Breast epithelium (tissue), 4 donors: ENCODE measurements at regions not wholly inside any gene's neighbourhood (a gene's known extent, or its start where the extent isn't known, plus 50 kb on each side); places are given as distances from the start of the nearest gene placed in this dataset.

ENCODE experiments used
- DNase-seq, 2 donors: peaks; one replicate each; pipeline ENCODE4 v3.0.0-alpha.2; 2019; ENCODE audit warnings: low spot score in 2 of 2
- H3K27ac ChIP-seq, 2 donors: fragments of 200-600 bp; sonication (generic) in 1 of 2; one replicate each; pipeline ENCODE4 v1.5.1; 2016 to 2019; ENCODE audit warnings: mild to moderate bottlenecking in 1 of 2
- H3K27me3 ChIP-seq, 2 donors: fragments of 200-600 bp; sonication (generic) in 1 of 2; one replicate each; pipeline versions ENCODE4 v1.5.1 to v1.6.0; 2017 to 2019; ENCODE audit warnings: control low read depth in 1 of 2, mild to moderate bottlenecking in 1 of 2
- H3K36me3 ChIP-seq: fragments of 200-600 bp; one replicate; pipeline ENCODE4 v1.5.1; 2019
- H3K4me1 ChIP-seq, 2 donors: fragments of 200-600 bp; sonication (generic); one replicate each; pipeline ENCODE4 v1.5.1; 2016 to 2019; ENCODE audit warnings: control low read depth in 1 of 2
- H3K4me3 ChIP-seq, 3 donors: fragments of 200-600 bp; sonication (generic); 1 replicate in 2 of 3; 2 replicates in 1 of 3; pipeline ENCODE4 v1.5.1; 2016 to 2019; ENCODE audit warnings: mild to moderate bottlenecking in 3 of 3, moderate library complexity in 2 of 3
- H3K9me3 ChIP-seq, 2 donors: fragments of 200-600 bp; sonication (generic) in 1 of 2; one replicate each; pipeline ENCODE4 v1.5.1; 2016 to 2019; ENCODE audit warnings: control low read depth in 1 of 2
- POLR2A ChIP-seq: fragments of 450-650 bp; IDR thresholded peaks from one replicate; pipeline ENCODE4 v1.6.1; 2016; ENCODE audit warnings: antibody characterized with exemption, mild to moderate bottlenecking, moderate library complexity
- POLR2AphosphoS5 ChIP-seq, 3 donors: sonication (generic); formaldehyde crosslinking; IDR thresholded peaks; one replicate each; pipeline ENCODE4 v1.6.1; 2017; ENCODE audit warnings: antibody characterized with exemption in 3 of 3
- intact Hi-C: fragments of 100-400 bp; cut with DNase I; formaldehyde crosslinking; loops from one replicate; pipeline ENCODE4 v1.15.1; 2023; ENCODE audit warnings: low total_unique reads
- TF ChIP-seq, protein P1 (sequence below), 3 donors: fragments of 450-650 bp; IDR thresholded peaks; one replicate each; pipeline ENCODE4 v1.5.1; 2016 to 2017; ENCODE audit warnings: antibody characterized with exemption in 3 of 3, mild to moderate bottlenecking in 3 of 3, moderate library complexity in 3 of 3

DNA sequence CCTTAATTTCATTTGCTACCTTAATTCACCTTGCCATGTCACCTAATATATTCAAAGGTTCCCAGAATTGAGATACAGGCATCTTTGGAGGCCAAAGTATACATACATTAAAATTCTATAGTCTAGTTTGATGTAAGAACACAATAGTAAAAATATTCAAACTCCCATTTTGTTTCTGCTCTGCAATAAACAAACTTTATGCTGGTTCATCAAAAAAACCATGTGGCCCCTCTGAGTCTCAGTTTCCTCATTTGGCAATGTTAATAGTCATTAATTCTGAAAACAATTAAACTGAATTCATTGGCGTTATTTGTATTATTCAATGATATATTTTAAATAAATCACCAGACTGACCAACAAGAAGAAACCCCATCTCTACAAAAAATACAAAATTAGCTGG, 639.4 kb upstream of the INTU start:
- intact Hi-C loops, result no loop called here
- Histone ChIP-seq H3K27ac (no peak overlapping the region), H3K27me3 (no peaks in the 10 kb centered on the region), H3K4me1 (no peaks in the 10 kb centered on the region), H3K36me3 (no peaks in the 10 kb centered on the region), H3K4me3 (no peak overlapping the region), H3K9me3 (no peaks in the 10 kb centered on the region)
- TF ChIP-seq, protein P1, sequence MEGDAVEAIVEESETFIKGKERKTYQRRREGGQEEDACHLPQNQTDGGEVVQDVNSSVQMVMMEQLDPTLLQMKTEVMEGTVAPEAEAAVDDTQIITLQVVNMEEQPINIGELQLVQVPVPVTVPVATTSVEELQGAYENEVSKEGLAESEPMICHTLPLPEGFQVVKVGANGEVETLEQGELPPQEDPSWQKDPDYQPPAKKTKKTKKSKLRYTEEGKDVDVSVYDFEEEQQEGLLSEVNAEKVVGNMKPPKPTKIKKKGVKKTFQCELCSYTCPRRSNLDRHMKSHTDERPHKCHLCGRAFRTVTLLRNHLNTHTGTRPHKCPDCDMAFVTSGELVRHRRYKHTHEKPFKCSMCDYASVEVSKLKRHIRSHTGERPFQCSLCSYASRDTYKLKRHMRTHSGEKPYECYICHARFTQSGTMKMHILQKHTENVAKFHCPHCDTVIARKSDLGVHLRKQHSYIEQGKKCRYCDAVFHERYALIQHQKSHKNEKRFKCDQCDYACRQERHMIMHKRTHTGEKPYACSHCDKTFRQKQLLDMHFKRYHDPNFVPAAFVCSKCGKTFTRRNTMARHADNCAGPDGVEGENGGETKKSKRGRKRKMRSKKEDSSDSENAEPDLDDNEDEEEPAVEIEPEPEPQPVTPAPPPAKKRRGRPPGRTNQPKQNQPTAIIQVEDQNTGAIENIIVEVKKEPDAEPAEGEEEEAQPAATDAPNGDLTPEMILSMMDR (IDR thresholded peaks at IDR 0.05), result no peak
- TF ChIP-seq POLR2AphosphoS5 (IDR thresholded peaks at IDR 0.05) (no peak), POLR2A (no peak)
- no peak for DNase-seq

DNA sequence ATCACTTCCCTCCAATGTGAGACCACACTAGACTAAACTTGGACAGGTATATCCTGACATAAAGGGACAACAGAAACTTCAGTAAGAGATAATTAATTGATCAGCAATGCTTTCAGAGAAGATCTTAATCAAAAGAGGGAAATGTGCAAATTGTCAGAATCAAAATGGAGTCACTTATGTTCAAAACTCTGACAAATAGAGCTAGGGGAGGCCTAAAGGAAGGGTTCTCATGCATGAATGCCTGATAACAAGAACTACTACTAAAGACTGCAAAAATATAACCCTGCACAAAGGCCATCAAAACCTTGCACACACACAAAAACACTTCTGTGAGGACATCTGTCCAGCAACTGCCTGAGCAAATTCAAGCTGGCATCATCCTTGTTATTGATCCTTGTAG, 637.5 kb upstream of the INTU start:
- no peak for DNase-seq
- no peaks in the 10 kb centered on the region for H3K27me3 ChIP-seq
- H3K36me3 ChIP-seq, result no peaks in the 10 kb centered on the region
- no peaks in the 10 kb centered on the region for H3K9me3 ChIP-seq
- intact Hi-C loops, result no loop called here
- H3K27ac ChIP-seq, result no peak overlapping the region
- TF ChIP-seq POLR2A, result no peak
- no peak for TF ChIP-seq POLR2AphosphoS5 (IDR thresholded peaks at IDR 0.05)
- TF ChIP-seq, protein P1 (IDR thresholded peaks at IDR 0.05), result no peak
- H3K4me1 ChIP-seq, result no peaks in the 10 kb centered on the region
- H3K4me3 ChIP-seq, result no peak overlapping the region

DNA sequence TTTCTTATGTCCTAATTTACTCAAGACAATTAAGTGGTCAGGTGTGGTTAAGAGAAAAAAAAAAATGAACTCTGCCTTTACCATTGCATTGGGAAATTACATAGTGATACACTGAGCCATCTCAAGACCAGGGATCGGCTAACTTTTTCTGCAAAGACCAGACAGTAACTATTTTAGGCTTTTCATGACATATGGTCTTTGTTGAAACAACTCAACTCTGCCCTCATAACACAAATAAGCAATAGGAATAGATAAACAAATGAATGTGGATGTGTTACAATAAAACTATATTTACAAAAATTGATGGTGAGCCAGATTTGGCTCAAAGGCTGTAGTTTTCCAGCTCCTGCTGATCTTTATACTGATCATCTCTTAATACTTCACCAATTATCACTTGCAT, 632.6 kb upstream of the INTU start:
- Histone ChIP-seq H3K4me1 (no peaks in the 10 kb centered on the region), H3K4me3 (no peak overlapping the region), H3K27me3 (no peaks in the 10 kb centered on the region), H3K27ac (no peak overlapping the region), H3K36me3 (no peaks in the 10 kb centered on the region), H3K9me3 (no peaks in the 10 kb centered on the region)
- intact Hi-C loops, result no loop called here
- no peak for DNase-seq
- no peak for TF ChIP-seq POLR2AphosphoS5 (IDR thresholded peaks at IDR 0.05)
- TF ChIP-seq, protein P1 (IDR thresholded peaks at IDR 0.05), result no peak
- no peak for TF ChIP-seq POLR2A

DNA sequence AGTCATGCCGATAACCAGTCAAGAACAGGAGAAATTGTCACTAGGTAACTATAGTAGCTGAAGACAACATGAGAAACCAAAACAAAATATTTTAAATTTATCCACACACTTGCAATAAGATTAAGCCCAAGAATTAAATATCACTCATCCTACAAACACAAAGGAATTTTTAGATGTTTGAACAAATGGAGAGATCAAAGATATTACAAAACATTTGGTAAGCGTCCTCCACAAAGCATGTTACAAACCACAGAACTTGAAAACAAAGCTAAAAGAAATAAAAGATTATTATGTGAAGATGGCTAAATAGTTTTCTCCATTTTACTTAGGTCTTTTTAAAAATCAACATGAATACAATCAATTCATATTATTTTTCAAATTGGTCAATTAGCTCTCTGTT, 631.9 kb upstream of the INTU start:
- H3K27me3 ChIP-seq, result no peaks in the 10 kb centered on the region
- no peak for DNase-seq
- no peak overlapping the region for H3K4me3 ChIP-seq
- H3K36me3 ChIP-seq, result no peaks in the 10 kb centered on the region
- H3K27ac ChIP-seq, result no peak overlapping the region
- no peaks in the 10 kb centered on the region for H3K9me3 ChIP-seq
- no peaks in the 10 kb centered on the region for H3K4me1 ChIP-seq
- intact Hi-C loops, result no loop called here
- TF ChIP-seq, protein P1 (IDR thresholded peaks at IDR 0.05), result no peak
- no peak for TF ChIP-seq POLR2A
- no peak for TF ChIP-seq POLR2AphosphoS5 (IDR thresholded peaks at IDR 0.05)

DNA sequence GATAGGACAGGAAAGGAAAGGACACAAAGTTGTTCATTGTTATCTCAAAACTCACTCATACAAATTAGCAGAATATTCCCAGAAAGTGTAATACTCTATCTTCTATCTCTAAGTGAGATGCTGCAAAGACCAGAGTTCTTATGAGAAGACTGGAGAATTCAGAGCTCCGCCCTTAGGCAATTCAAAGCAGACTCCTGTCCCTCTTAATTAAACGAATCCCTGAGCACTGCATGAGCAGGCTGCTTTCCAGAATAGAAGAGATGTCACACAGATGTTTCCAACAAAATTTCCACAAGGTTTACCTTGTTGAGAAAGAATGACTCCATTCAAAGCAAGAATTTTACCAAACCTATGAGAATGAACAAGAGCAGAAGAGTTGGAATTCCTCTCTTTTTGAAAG, 630.8 kb upstream of the INTU start:
- no peak for DNase-seq
- intact Hi-C loops, result no loop called here
- Histone ChIP-seq H3K4me3 (no peak overlapping the region), H3K27ac (no peak overlapping the region), H3K36me3 (no peaks in the 10 kb centered on the region), H3K4me1 (no peaks in the 10 kb centered on the region), H3K9me3 (no peaks in the 10 kb centered on the region), H3K27me3 (no peaks in the 10 kb centered on the region)
- TF ChIP-seq, protein P1 (IDR thresholded peaks at IDR 0.05), result no peak
- TF ChIP-seq POLR2AphosphoS5 (IDR thresholded peaks at IDR 0.05) (no peak), POLR2A (no peak)
